HuH-7.5 (cell line): ENCODE measurements at regions not wholly inside any gene's neighbourhood (a gene's known extent, or its start where the extent isn't known, plus 50 kb on each side); places are given as distances from the start of the nearest gene placed in this dataset.
"Not testable (repeated sequence)": the region's sequence is repeated elsewhere in the genome, so short reads cannot be mapped to it uniquely, and the experiment has no call there.

Experiments
- DNase-seq: peaks from one replicate; pipeline ENCODE4 v3.0.0; 2011; ENCODE audit warnings: low spot score

DNA sequence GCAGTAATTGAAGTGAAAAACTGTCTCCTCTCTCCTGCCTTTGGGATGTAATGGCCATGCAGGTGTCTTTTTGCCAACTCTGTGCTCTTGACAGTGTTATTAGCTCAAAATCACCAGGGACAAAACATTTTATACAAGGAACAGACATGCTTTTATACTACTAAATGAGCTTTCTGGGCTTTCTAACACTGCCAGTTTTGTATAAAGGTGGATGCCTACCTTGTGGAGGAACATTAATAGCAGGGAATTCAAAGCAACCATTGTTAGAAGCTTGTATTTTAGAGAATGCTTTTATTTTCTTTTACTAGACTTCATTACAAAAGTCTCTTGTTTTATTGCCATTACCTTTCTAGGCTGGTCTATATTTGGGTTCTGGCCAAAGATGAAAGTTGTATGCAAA is 54.7 kb upstream of the ARSJ start:
- DNase-seq, result no peak

DNA sequence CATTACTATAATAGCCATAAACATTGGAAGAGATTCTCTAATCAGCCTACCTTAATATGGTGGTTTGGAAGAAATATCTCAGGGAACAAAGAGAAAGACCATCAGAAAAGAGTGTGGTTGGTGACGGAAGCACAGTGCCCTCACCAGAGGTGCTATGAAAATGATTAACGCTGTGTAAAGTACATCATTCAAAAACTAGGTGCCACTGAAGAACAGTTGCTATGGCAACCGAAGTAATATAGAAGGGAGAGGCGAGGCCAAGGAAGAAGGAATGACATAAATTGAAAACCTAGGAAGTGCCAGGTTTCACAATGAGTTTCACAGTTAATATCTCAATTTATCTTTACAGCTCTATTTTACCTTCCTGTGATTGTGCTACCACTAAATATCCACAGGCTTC is 57.0 kb upstream of the ARSJ start:
- DNase-seq, result no peak

GRCh38 chr4:114036864-114037263 is 57.4 kb upstream of the ARSJ start:
- no peak for DNase-seq

DNA sequence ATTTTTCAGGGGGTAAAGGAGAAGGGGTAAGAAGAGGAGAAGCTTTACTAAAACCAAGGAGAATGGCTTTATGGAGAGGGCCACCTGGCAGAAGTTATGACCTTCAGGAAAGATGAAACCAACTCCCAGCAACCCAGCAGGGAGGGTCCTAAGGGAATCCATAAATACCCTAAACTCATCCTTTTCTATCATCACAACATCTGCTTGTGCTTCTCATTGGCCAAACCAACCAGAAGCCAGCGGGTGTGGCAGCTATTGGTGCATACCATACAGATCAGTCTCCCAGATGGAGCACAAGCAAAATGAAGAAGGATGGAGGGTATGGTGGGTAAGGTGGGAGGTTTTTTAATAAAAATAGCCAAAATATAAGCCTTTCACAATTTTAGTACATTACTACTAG is 58.5 kb upstream of the ARSJ start:
- DNase-seq, result no peak

GRCh38 chr4:114038762-114039387 is 59.4 kb upstream of the ARSJ start:
- no peak for DNase-seq

DNA sequence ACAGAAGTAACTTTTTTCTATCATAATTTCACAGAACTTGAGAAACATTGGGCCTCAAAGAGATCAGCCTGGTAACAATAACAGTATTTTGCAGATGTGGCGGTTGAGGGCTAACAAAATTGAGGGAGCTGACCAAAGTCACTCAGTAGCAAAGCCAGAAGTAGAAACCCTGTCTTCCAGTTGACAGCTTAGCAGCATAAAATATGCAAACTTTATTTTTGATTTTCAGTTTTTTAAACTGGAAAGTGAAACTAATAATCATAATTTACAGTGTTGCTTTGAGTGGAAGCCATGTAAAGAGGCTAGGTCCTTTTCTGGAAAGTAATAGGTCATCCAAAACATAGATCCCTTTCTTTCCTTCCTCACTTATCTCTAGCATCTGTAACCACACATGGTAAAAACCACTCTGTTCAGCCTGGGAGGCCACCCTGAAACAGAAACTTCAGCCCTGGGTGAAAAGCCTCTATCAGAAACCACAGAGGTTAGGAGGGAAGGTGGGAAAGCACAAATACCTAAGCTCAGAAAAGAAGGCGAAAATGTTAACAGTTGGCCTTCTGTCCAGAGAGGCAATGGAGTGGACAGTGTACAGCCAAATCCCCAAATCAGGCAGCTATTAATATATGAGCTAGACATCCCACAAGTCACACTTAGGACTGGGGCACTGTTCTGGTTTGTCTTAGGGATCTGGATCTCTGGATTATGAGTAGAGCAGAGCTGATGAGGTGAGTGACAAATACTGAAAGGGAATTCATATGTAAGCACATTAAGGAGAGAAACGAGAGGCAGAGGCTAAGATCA is 61.1 kb upstream of the ARSJ start:
- no peak for DNase-seq

- no peak for DNase-seq
Observed at GRCh38 chr4:114041117-114041475, 61.6 kb upstream of the ARSJ start.

GRCh38 chr4:114043116-114043515 is 63.7 kb upstream of the ARSJ start:
- DNase-seq, result no peak

DNA sequence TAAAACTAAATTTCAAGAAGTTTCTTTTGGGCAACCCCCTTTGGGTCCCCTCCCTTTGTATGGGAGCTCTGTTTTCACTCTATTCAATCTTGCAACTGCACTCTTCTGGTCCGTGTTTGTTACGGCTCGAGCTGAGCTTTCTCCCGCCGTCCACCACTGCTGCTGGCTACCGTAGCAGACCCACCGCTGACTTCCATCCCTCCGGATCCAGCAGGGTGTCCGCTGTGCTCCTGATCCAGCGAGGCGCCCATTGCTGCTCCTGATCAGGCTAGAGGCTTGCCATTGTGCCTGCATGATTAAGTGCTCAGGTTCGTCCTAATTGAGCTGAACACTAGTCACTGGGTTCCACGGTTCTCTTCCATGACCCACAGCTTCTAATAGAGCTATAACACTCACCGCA is 64.9 kb upstream of the ARSJ start:
- DNase-seq, result not testable (repeated sequence)

DNA sequence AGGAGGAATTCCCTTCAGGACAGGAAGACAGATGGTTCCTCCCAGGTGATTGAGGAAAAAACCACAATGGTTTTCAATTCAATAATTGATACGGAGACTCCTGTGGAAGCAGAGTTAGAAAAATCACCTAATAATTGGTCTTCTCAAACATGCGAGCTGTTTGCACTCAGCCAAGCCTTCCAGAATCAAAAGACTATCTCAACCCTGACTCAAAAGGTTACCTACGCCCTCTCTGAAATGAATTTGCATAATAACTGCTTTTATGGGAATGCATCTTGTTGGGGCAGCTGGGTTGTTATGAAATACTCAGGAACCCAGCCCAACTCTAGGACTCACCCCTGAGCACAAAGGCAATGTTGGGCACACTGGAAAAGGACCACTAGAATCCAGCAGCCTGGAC is 66.9 kb upstream of the ARSJ start:
- no peak for DNase-seq

DNA sequence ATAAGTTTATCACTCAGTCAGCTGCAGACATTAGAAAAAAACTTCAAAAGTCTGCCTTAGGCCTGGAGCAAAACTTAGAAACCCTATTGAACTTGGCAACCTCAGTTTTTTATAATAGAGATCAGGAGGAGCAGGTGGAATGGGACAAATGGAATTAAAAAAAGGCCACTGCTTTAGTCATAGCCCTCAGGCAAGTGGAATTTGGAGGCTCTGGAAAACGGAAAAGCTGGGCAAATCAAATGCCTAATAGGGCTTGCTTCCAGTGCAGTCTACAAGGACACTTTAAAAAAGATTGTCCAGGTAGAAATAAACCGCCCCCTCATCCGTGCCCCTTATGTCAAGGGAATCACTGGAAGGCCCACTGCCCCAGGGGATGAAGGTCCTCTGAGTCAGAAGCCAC is 68.7 kb upstream of the ARSJ start:
- DNase-seq, result not testable (repeated sequence)

GRCh38 chr4:114052227-114052626 is 72.8 kb upstream of the ARSJ start:
- DNase-seq, result no peak

GRCh38 chr4:114056599-114056998 is 77.2 kb upstream of the ARSJ start:
- no peak for DNase-seq

GRCh38 chr4:114057746-114058145 is 78.3 kb upstream of the ARSJ start:
- DNase-seq, result no peak

- DNase-seq, result no peak
Observed at GRCh38 chr4:114062499-114062898, 83.1 kb upstream of the ARSJ start.

- no peak for DNase-seq
Observed at GRCh38 chr4:114072781-114073180, 93.3 kb upstream of the ARSJ start.

DNA sequence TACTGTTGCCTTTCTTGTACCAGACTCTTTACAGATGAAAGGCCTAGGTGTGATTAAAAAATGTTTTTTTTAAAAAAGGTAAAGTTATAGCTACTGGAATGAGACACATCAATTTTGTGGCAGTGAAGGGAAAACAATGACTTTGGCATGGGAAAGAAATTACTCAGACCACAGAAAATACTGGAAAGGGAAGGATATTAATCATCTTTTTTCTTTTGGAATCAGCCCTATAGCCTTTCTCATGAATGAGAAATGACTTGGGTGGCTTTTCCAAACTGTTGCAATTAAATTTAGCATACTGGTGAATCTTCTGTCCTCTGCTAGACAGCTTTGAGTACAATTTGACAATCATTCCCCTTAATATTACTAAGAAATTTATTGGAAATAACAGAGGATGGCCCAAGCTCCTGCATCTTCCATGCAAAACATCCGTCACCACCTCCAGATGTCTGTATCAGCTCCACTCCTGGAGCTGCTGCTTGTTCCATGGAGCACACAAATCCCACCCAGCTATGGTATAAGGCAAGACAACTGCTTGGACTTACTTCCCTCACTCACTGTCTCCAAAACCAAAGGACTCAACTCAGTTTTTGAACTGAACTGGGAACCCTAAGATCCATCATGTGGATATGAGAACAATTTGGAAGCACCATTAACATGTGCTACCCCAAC is 97.6 kb upstream of the ARSJ start:
- DNase-seq, result no peak

- no peak for DNase-seq
Observed at GRCh38 chr4:114077610-114078009, 98.2 kb upstream of the ARSJ start.

DNA sequence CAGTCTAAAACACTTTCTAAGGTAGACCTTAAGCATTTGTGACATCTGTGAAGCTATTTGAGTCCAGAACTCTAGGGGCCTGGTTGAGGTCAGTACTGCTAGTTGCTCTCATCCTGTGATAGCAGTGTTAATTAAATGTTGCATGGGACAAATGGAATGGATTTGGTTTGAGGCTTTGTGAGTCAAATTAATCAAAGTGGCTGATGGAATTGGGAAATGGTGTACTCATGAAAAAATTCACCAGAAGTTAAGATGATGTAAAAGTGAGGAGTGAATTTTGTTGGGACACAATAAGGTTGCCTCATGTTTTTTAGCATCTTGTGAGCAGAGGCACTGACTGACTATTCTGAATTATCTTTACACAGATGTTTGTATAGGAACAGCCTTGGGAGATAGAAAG is 99.2 kb upstream of the ARSJ start:
- no peak for DNase-seq

- DNase-seq, result no peak
Observed at GRCh38 chr4:114081783-114082182, 102.3 kb upstream of the ARSJ start.

GRCh38 chr4:114082348-114082747 is 102.9 kb upstream of the ARSJ start:
- DNase-seq, result no peak

DNA sequence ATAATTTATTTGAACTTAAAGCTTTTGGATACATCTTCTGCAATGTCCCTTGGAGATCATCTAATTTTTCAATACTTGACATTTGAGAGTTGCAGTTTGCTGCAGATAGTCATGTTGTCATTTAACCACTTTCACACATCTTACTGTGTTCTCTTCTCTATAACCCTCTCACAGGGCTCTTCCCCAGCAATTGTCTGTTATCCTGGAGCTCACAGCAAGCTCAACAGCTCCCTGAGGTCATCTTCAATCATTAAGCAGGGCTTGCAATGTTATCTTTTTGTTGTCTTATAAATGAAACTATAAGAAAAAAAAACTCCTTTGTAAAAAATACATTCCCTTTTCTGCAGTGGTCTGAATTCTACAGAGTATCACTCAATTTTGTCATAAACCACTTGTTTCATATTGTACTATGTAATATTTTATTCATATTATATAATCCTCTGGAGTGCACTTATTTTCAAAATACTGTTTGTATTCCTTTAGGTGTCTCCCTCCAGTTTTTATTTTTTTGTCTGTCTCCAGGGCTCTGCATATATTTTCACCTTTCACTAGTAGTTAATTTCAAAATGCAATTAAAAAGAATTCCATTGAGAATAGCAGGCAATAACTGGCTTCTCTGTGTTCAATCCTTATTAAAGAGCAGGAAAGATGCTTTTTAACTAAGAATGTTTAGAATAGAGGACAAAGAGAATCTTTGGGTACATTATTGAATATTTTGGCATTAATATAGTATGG is 106.3 kb upstream of the ARSJ start:
- DNase-seq, result no peak
